Fibroblast of the aortic adventitia (primary cell): ENCODE measurements at regions not wholly inside any gene's neighbourhood (a gene's known extent, or its start where the extent isn't known, plus 50 kb on each side); places are given as distances from the start of the nearest gene placed in this dataset.

Source experiments
- DNase-seq: peaks from one replicate; pipeline ENCODE4 v3.0.0-alpha.2; 2010; ENCODE audit warnings: low read depth
- H3K4me3 ChIP-seq: 2 replicates; pipeline ENCODE4 v1.5.1; 2011; ENCODE audit warnings: low read depth, mild to moderate bottlenecking, control low read depth, low read length, moderate library complexity
- TF ChIP-seq, protein P1 (sequence below): IDR thresholded peaks from 2 replicates; pipeline ENCODE4 v1.5.1; 2011; ENCODE audit warnings: mild to moderate bottlenecking, low read length, control low read depth, inconsistent platforms; ENCODE audit not compliant: insufficient read depth

DNA sequence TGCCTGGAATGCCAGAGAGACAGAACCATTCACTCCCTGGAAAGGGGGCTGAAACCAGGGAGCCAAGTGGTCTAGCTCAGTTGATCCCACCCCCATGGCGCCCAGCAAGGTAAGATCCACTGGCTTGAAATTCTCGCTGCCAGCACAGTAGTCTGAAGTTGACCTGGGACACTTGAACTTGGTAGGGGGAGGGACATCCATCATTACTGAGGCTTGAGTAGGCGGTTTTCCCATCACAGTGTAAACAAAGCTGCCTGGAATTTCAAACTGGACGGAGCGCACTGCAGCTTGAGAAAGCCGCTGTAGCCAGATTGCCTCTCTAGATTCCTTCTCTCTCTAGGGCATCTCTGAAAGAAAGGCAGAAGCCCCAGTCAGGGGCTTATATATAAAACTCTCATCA is 310.7 kb upstream of the DPPA4 start:
- no peak for DNase-seq
- no peak overlapping the region for H3K4me3 ChIP-seq
- TF ChIP-seq, protein P1, sequence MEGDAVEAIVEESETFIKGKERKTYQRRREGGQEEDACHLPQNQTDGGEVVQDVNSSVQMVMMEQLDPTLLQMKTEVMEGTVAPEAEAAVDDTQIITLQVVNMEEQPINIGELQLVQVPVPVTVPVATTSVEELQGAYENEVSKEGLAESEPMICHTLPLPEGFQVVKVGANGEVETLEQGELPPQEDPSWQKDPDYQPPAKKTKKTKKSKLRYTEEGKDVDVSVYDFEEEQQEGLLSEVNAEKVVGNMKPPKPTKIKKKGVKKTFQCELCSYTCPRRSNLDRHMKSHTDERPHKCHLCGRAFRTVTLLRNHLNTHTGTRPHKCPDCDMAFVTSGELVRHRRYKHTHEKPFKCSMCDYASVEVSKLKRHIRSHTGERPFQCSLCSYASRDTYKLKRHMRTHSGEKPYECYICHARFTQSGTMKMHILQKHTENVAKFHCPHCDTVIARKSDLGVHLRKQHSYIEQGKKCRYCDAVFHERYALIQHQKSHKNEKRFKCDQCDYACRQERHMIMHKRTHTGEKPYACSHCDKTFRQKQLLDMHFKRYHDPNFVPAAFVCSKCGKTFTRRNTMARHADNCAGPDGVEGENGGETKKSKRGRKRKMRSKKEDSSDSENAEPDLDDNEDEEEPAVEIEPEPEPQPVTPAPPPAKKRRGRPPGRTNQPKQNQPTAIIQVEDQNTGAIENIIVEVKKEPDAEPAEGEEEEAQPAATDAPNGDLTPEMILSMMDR: no peak

GRCh38 chr3:109656225-109656624 is 318.9 kb upstream of the DPPA4 start:
- no peak overlapping the region for H3K4me3 ChIP-seq
- no peak for DNase-seq
- TF ChIP-seq, protein P1: no peak

GRCh38 chr3:109678600-109678999 is 341.3 kb upstream of the DPPA4 start:
- TF ChIP-seq, protein P1: no peak
- H3K4me3 ChIP-seq: no peak overlapping the region
- DNase-seq: no peak

DNA sequence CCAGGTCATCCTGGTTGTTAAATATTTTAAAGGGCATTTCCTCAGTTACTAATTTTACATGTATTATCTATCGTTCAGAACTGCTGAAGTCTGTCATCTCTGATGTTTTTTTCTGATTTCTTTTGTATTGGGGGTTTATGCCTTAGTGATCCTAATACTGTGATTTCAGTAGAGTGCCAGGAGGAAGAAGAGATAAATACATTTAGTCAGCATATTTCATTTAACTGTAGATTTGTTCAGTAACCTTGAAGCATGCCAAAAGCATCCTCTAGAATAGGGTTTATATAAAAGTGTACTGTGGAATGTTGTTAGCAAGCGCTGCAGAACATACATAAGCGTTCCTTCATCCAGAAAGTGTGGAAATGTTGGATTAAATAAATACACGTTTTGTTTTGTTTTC is 342.3 kb upstream of the DPPA4 start:
- TF ChIP-seq, protein P1: no peak
- DNase-seq: no peak

DNA sequence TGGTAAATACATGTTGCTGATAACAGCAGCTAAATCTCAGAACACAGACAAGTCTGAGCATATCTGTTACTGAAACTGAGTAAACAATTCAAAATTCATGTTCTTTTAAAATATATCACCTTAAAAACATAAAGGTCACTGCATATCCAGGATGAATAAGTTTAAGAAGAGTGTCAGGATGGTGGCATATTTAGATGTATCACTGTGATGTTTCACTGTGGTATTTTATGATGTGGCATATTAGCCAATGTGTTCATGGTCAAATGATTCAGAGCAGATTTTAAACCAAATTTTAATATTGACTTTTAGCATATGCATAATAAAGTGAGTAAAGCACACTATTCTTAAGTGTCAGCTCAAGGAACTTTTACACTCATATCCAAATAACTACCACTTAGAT is 346.4 kb upstream of the DPPA4 start:
- TF ChIP-seq, protein P1: no peak
- no peak overlapping the region for H3K4me3 ChIP-seq
- no peak for DNase-seq

More for the DNA sequence above, 342.3 kb upstream of the DPPA4 start:
- H3K4me3 ChIP-seq: no peak overlapping the region

GRCh38 chr3:109685084-109686079 is 348.0 kb upstream of the DPPA4 start:
- peak overlapping the region; percentile 51 for H3K4me3 ChIP-seq
- peak; percentile 99 for DNase-seq
- TF ChIP-seq, protein P1: no peak
